Ovary (tissue), 3 donors: ENCODE measurements at regions not wholly inside any gene's neighbourhood (a gene's known extent, or its start where the extent isn't known, plus 50 kb on each side); places are given as distances from the start of the nearest gene placed in this dataset.

Source experiments
- CTCF ChIP-seq, 3 donors: fragments of 450-650 bp in 2 of 3; fragments of 200-600 bp in 1 of 3; IDR thresholded peaks; one replicate each; pipeline versions ENCODE4 v1.5.1 to v1.8.0; 2016 to 2022; ENCODE audit warnings: antibody characterized with exemption in 3 of 3, mild to moderate bottlenecking in 1 of 3
- EP300 ChIP-seq: sonication (generic); formaldehyde crosslinking; IDR thresholded peaks from one replicate; pipeline ENCODE4 v1.6.1; 2017; ENCODE audit warnings: antibody characterized with exemption
- POLR2A ChIP-seq: fragments of 450-650 bp; IDR thresholded peaks from one replicate; pipeline ENCODE4 v1.6.1; 2017; ENCODE audit warnings: antibody characterized with exemption, mild to moderate bottlenecking, moderate library complexity
- donor health status: DM: no; HTN: no; CAD: no.

- TF ChIP-seq EP300, result no peak
- TF ChIP-seq POLR2A, result no peak
- no peak for TF ChIP-seq CTCF (IDR thresholded peaks at IDR 0.05)
These were observed 200.5 kb upstream of the KIAA1217 start for GRCh38 chr10:24008164-24009091.
